ENCODE measurements at regions not wholly inside any gene's neighbourhood (a gene's known extent, or its start where the extent isn't known, plus 50 kb on each side); places are given as distances from the start of the nearest gene placed in this dataset.

- TF ChIP-seq, protein P1, sequence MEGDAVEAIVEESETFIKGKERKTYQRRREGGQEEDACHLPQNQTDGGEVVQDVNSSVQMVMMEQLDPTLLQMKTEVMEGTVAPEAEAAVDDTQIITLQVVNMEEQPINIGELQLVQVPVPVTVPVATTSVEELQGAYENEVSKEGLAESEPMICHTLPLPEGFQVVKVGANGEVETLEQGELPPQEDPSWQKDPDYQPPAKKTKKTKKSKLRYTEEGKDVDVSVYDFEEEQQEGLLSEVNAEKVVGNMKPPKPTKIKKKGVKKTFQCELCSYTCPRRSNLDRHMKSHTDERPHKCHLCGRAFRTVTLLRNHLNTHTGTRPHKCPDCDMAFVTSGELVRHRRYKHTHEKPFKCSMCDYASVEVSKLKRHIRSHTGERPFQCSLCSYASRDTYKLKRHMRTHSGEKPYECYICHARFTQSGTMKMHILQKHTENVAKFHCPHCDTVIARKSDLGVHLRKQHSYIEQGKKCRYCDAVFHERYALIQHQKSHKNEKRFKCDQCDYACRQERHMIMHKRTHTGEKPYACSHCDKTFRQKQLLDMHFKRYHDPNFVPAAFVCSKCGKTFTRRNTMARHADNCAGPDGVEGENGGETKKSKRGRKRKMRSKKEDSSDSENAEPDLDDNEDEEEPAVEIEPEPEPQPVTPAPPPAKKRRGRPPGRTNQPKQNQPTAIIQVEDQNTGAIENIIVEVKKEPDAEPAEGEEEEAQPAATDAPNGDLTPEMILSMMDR (IDR thresholded peaks at IDR 0.05) = no peak
- TF ChIP-seq POLR2A (IDR thresholded peaks at IDR 0.05) = no peak
Observed at GRCh38 chr2:107402330-107402729, 424.4 kb upstream of the RGPD4 start.

Data from esophagus squamous epithelium (tissue), 4 donors.